ENCODE measurements at regions not wholly inside any gene's neighbourhood (a gene's known extent, or its start where the extent isn't known, plus 50 kb on each side); places are given as distances from the start of the nearest gene placed in this dataset.

DNA sequence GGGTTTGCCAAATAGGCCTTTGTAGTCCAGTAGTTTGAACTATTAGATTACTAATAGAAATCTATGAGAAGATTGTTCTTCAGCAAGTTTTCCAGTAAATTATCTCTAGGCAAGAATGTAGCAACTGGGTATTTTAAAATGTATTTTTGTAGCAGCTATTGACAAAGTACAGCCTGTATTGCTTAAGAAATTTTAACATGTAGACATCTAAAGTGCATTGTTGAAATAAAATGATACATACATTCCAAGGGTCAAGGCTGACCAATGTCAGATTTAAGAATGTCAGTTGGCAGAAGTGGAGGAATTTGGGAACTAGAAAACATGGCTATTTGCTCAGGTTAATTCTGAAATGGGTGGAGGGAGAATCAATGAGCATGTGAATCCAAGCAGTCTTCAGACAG is 57.5 kb upstream of the ZSWIM6 start:
- DNase-seq (ENCODE audit: insufficient read length, low spot score) (no peak), FAIRE-seq (no peak)
- TF ChIP-seq POLR2A (IDR thresholded peaks at IDR 0.05; ENCODE audit: low read depth, low read length) (no peak), PAX5 (IDR thresholded peaks at IDR 0.05; ENCODE audit: insufficient read depth, low read length, severe bottlenecking) (no peak), SPI1 (IDR thresholded peaks at IDR 0.05; ENCODE audit: low read depth, low read length) (no peak), POU2F2 (IDR thresholded peaks at IDR 0.05; ENCODE audit: low read depth, low read length) (no peak), TAF1 (IDR thresholded peaks at IDR 0.05; ENCODE audit: low read depth, low read length) (no peak), POLR2AphosphoS5 (IDR thresholded peaks at IDR 0.05; ENCODE audit: low read depth, low read length) (no peak)

DNA sequence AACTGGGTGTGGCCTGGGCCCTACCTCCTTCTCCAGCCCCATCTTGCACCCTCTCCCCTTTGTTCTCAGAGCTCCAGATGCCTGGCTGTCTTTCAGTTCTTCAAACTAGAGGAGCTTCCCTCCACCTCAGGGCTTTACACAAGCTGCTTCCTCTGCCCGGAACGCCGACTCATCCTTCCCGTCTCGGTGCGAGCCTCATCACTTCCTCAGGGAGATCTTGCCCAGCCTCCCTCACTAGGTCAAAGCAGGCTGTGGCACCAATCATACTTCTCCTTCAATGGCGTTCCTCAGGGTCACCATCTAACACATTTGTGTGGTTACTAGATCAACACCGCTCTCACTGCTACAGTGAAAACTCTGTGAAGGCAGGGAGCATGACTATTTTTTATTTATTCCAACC is 56.2 kb upstream of the ZSWIM6 start:
- DNase-seq (ENCODE audit: insufficient read length, low spot score) (no peak), FAIRE-seq (peak; percentile 64)
- TF ChIP-seq SPI1 (IDR thresholded peaks at IDR 0.05; ENCODE audit: low read depth, low read length) (peak; percentile 57), POLR2AphosphoS5 (IDR thresholded peaks at IDR 0.05; ENCODE audit: low read depth, low read length) (no peak)

- TF ChIP-seq SPI1 (IDR thresholded peaks at IDR 0.05; ENCODE audit: low read depth, low read length) (no peak), TAF1 (IDR thresholded peaks at IDR 0.05; ENCODE audit: low read depth, low read length) (peak; percentile 64; the same call in 1 of the 2 replicates), POLR2A (IDR thresholded peaks at IDR 0.05; ENCODE audit: low read depth, low read length) (0 out of 2 replicates have a peak, but pooled peaks have one; percentile 42)
- FAIRE-seq (peak; percentile 67), DNase-seq (ENCODE audit: insufficient read length, low spot score) (no peak)
These were observed 54.9 kb upstream of the ZSWIM6 start for GRCh38 chr5:61277190-61277589.

DNA sequence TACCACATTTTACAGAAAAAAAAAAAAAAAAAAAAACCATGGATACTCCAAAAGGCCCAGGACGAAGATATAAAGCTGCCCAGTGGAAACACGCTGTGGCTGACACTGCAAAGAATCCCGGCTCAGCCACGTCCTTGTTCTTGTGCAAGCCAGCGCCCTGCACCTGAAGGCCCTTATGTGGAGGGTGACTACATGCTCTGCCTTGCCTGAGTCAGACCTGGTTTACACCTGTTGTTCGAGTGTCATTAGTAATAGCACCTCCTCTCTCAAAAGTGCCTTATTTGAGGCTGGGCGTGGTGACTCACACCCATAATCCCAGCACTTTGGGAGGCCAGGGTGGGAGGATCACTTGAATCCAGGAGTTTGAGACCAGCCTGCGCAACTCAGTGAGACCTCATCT is 54.3 kb upstream of the ZSWIM6 start:
- no peak for TF ChIP-seq POLR2A (IDR thresholded peaks at IDR 0.05; ENCODE audit: low read depth, low read length)
- FAIRE-seq (no peak), DNase-seq (ENCODE audit: insufficient read length, low spot score) (no peak)

DNA sequence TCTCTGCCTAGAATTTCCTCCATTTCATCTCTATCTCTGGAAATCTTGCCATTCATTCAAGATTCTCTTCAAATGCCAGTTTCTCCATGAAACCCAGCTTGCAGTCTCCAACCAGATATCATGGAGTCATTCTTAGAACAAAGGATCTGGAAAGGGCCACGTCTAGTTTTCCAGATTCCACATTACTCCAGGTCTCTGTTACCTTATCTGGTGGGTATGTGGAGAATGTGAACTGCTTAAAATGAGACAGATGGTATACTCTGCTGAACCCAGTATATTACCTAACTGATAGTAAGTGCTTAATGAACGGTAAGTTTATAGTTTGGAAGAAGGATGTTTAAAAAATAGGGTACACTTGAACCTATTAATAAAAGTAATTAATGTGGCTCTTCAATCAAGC is 52.3 kb upstream of the ZSWIM6 start:
- FAIRE-seq (no peak), DNase-seq (ENCODE audit: insufficient read length, low spot score) (no peak)
- TF ChIP-seq PAX5 (IDR thresholded peaks at IDR 0.05; ENCODE audit: insufficient read depth, low read length, severe bottlenecking) (no peak), POLR2A (IDR thresholded peaks at IDR 0.05; ENCODE audit: low read depth, low read length) (no peak), POLR2AphosphoS5 (IDR thresholded peaks at IDR 0.05; ENCODE audit: low read depth, low read length) (no peak), POU2F2 (IDR thresholded peaks at IDR 0.05; ENCODE audit: low read depth, low read length) (no peak), TAF1 (IDR thresholded peaks at IDR 0.05; ENCODE audit: low read depth, low read length) (no peak), SPI1 (IDR thresholded peaks at IDR 0.05; ENCODE audit: low read depth, low read length) (no peak)

DNA sequence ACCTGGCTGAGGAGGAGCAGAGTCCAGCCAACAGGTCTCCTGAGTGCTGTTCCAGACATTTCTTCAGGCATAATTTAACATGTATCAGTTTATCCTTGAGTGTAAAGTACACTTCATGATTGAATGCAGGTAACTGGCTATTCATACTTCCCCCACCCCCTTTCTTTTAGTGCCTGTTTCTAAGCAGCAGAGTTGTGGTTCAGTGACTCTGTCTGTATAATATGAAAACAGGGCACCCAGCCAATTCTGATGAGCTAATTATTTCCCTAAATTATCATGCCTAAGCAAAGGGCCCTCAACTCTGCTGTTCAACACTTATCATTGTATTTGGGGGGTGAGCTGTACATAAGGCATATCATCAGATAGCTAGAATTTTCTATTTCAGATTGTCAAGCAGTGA is 51.9 kb upstream of the ZSWIM6 start:
- TF ChIP-seq POLR2A (IDR thresholded peaks at IDR 0.05; ENCODE audit: low read depth, low read length) = no peak
- TF ChIP-seq POLR2AphosphoS5 (IDR thresholded peaks at IDR 0.05; ENCODE audit: low read depth, low read length) = no peak
- TF ChIP-seq TAF1 (IDR thresholded peaks at IDR 0.05; ENCODE audit: low read depth, low read length) = no peak
- TF ChIP-seq POU2F2 (IDR thresholded peaks at IDR 0.05; ENCODE audit: low read depth, low read length) = no peak
- no peak for TF ChIP-seq SPI1 (IDR thresholded peaks at IDR 0.05; ENCODE audit: low read depth, low read length)
- TF ChIP-seq PAX5 (IDR thresholded peaks at IDR 0.05; ENCODE audit: insufficient read depth, low read length, severe bottlenecking) = no peak
- FAIRE-seq (peak; percentile 54), DNase-seq (ENCODE audit: insufficient read length, low spot score) (no peak)

GRCh38 chr5:61280761-61281427 is 51.2 kb upstream of the ZSWIM6 start:
- DNase-seq (ENCODE audit: insufficient read length, low spot score) = no peak
- FAIRE-seq = peak; percentile 82
- TF ChIP-seq POLR2A (IDR thresholded peaks at IDR 0.05; ENCODE audit: low read depth, low read length) (no peak), POU2F2 (IDR thresholded peaks at IDR 0.05; ENCODE audit: low read depth, low read length) (no peak), SPI1 (IDR thresholded peaks at IDR 0.05; ENCODE audit: low read depth, low read length) (no peak), TAF1 (IDR thresholded peaks at IDR 0.05; ENCODE audit: low read depth, low read length) (no peak), PAX5 (IDR thresholded peaks at IDR 0.05; ENCODE audit: insufficient read depth, low read length, severe bottlenecking) (no peak), POLR2AphosphoS5 (IDR thresholded peaks at IDR 0.05; ENCODE audit: low read depth, low read length) (no peak)

DNA sequence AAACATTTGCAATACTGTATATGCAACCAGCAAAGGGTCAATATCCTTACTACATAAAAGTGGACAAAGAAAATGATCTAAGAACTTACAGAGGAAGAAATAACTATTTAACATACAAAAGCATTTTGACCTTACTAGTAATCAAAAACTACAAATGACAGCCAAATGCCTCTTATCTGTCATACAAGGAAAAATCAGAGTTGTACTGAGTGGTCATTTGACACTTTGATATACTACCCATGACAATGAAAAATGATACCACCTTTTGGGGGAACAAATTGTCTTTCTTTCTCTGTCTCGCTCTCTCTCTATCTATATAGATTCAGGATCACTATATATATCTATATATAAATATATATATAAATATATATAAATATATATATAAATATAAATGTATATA is 50.4 kb upstream of the ZSWIM6 start:
- TF ChIP-seq POU2F2 (IDR thresholded peaks at IDR 0.05; ENCODE audit: low read depth, low read length) (no peak), POLR2AphosphoS5 (IDR thresholded peaks at IDR 0.05; ENCODE audit: low read depth, low read length) (no peak), POLR2A (IDR thresholded peaks at IDR 0.05; ENCODE audit: low read depth, low read length) (no peak)
- DNase-seq (ENCODE audit: insufficient read length, low spot score) = no peak
- FAIRE-seq = no peak
